HL-60 (cell line): ENCODE measurements at regions not wholly inside any gene's neighbourhood (a gene's known extent, or its start where the extent isn't known, plus 50 kb on each side); places are given as distances from the start of the nearest gene placed in this dataset.

ENCODE experiments used
- DNase-seq, 2 experiments: peaks; one replicate each; pipeline ENCODE4 v3.0.0-alpha.2; 2010 to 2020; ENCODE audit warnings: low read depth in 1 of 2, low spot score in 1 of 2
- H3K27ac ChIP-seq: fragments of 250-450 bp; sonication (Bioruptor Pico); replicated peaks from 2 replicates; pipeline ENCODE4 v1.5.1; 2020; ENCODE audit warnings: mild to moderate bottlenecking, moderate library complexity
- H3K27me3 ChIP-seq: fragments of 250-450 bp; sonication (Bioruptor Pico); 2 replicates; pipeline ENCODE4 v1.5.1; 2021; ENCODE audit warnings: mild to moderate bottlenecking, moderate library complexity; ENCODE audit not compliant: insufficient read depth, poor library complexity, severe bottlenecking
- H3K4me3 ChIP-seq: replicated peaks from 2 replicates; pipeline ENCODE4 v1.5.1; 2011; ENCODE audit warnings: mild to moderate bottlenecking, control low read depth, low read length; ENCODE audit not compliant: insufficient read depth
- GABPA ChIP-seq: IDR thresholded peaks from 2 replicates; pipeline ENCODE4 v1.6.1; 2012; ENCODE audit warnings: low read depth
- POLR2AphosphoS5 ChIP-seq: IDR thresholded peaks from 2 replicates; pipeline ENCODE4 v1.6.1; 2012; ENCODE audit warnings: low read depth
- SPI1 ChIP-seq: IDR thresholded peaks from 2 replicates; pipeline ENCODE4 v1.6.1; 2012; ENCODE audit warnings: low read depth, mild to moderate bottlenecking, borderline replicate concordance
- TF ChIP-seq, protein P1 (sequence below): IDR thresholded peaks from 2 replicates; pipeline ENCODE4 v1.6.1; 2012; ENCODE audit warnings: low read depth; ENCODE audit not compliant: insufficient replicate concordance
- TF ChIP-seq, protein P2 (sequence below): IDR thresholded peaks from one replicate; pipeline ENCODE4 v1.5.1; 2011; ENCODE audit warnings: low read length, control low read depth, inconsistent platforms; ENCODE audit not compliant: insufficient read depth

DNA sequence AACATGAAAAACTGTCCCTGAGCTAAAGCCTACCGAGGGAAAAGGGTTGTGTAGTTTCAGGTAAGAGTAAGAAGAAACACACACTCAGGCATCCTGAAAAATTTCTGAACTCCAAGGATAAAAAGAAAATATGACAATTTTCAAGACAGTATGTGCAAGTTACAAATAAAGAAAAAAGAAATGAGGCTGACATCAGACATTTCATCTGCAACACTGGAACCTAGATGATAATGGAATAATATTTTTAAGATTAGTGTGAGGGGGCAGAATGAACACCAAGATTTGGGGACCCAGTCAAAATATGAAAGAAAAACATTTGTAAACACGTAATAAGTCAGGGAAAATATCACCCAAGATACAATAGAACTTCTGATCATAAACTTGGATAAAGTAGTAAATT, 135.9 kb upstream of the PSMD7 start:
- DNase-seq: no peak
- no peak overlapping the region for H3K4me3 ChIP-seq
- no peak for TF ChIP-seq GABPA
- no peak for TF ChIP-seq SPI1
- TF ChIP-seq, protein P1, sequence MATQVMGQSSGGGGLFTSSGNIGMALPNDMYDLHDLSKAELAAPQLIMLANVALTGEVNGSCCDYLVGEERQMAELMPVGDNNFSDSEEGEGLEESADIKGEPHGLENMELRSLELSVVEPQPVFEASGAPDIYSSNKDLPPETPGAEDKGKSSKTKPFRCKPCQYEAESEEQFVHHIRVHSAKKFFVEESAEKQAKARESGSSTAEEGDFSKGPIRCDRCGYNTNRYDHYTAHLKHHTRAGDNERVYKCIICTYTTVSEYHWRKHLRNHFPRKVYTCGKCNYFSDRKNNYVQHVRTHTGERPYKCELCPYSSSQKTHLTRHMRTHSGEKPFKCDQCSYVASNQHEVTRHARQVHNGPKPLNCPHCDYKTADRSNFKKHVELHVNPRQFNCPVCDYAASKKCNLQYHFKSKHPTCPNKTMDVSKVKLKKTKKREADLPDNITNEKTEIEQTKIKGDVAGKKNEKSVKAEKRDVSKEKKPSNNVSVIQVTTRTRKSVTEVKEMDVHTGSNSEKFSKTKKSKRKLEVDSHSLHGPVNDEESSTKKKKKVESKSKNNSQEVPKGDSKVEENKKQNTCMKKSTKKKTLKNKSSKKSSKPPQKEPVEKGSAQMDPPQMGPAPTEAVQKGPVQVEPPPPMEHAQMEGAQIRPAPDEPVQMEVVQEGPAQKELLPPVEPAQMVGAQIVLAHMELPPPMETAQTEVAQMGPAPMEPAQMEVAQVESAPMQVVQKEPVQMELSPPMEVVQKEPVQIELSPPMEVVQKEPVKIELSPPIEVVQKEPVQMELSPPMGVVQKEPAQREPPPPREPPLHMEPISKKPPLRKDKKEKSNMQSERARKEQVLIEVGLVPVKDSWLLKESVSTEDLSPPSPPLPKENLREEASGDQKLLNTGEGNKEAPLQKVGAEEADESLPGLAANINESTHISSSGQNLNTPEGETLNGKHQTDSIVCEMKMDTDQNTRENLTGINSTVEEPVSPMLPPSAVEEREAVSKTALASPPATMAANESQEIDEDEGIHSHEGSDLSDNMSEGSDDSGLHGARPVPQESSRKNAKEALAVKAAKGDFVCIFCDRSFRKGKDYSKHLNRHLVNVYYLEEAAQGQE: no peak
- H3K27me3 ChIP-seq: no peaks in the 10 kb centered on the region
- no peak overlapping the region for H3K27ac ChIP-seq

DNA sequence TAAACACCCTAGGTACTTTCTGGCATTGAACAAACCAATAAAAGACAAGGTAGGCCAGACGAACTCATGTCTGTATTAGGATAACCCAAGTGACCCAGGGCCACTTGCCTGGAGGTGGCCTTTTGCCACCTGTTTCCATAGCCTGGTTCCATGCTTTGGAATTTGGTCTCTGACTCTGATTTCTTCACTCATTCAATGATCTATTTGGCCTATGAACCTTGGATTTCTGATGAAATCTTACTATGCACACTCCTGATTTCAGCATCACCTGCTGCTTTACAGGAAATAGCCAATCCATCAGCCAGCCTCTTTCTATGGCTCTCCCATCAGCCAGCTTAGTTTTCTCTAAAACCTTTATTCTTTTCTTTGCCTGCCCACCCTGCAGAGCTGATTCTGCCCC, 142.8 kb upstream of the PSMD7 start:
- no peak overlapping the region for H3K4me3 ChIP-seq
- peaks cover 4% of the 10 kb centered on the region for H3K27me3 ChIP-seq
- TF ChIP-seq, protein P2, sequence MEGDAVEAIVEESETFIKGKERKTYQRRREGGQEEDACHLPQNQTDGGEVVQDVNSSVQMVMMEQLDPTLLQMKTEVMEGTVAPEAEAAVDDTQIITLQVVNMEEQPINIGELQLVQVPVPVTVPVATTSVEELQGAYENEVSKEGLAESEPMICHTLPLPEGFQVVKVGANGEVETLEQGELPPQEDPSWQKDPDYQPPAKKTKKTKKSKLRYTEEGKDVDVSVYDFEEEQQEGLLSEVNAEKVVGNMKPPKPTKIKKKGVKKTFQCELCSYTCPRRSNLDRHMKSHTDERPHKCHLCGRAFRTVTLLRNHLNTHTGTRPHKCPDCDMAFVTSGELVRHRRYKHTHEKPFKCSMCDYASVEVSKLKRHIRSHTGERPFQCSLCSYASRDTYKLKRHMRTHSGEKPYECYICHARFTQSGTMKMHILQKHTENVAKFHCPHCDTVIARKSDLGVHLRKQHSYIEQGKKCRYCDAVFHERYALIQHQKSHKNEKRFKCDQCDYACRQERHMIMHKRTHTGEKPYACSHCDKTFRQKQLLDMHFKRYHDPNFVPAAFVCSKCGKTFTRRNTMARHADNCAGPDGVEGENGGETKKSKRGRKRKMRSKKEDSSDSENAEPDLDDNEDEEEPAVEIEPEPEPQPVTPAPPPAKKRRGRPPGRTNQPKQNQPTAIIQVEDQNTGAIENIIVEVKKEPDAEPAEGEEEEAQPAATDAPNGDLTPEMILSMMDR: no peak
- no peak for TF ChIP-seq POLR2AphosphoS5
- DNase-seq: no peak
- no peak overlapping the region for H3K27ac ChIP-seq

DNA sequence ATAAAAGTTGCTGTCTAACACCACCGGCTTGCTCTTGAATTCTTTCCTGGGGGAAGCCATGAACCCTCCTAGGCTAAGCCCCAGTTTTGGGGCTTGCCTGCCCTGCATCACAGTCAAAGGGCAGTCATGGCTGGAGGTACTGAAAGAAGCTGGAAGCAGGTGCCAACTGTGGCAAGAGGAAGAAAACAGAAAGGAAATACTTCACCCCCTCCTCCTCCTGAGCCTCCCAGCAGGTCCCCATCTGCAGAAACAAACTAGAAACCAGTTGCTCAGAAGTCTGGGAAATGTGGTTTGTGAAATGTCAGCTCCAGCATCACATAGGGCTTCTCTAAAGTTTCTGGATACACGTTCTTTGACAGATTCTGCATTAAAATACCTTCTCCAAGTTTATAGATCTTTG, 150.0 kb upstream of the PSMD7 start:
- Histone ChIP-seq H3K4me3 (no peak overlapping the region), H3K27ac (no peak overlapping the region), H3K27me3 (peaks cover 2% of the 10 kb centered on the region)
- DNase-seq: no peak
- TF ChIP-seq, protein P2: no peak
- TF ChIP-seq SPI1: no peak
- no peak for TF ChIP-seq POLR2AphosphoS5

DNA sequence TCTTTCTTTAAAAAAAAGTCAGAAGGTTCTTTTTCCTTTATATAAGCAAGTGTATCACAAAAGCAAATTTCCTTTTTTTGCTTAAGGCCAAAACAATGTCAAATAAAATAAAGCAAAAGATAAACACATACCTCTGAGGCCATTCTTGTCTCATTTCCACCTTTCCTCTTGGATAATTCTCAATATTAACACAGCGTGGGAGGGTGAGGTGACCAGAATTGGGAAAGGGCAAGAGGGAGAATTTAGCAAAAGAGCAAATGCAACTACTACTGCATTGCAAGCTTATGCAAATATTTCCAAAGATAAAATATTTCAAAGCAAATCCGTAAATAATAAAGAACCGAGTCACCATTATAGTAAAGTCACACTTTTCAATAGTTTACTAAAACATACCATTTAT, 153.4 kb upstream of the PSMD7 start:
- no peak for DNase-seq

More for the DNA sequence above, 153.4 kb upstream of the PSMD7 start:
- peaks cover 2% of the 10 kb centered on the region for H3K27me3 ChIP-seq
- TF ChIP-seq, protein P2: no peak
- TF ChIP-seq, protein P1: no peak
- TF ChIP-seq POLR2AphosphoS5 (no peak), SPI1 (no peak), GABPA (no peak)
- no peak overlapping the region for H3K27ac ChIP-seq
- H3K4me3 ChIP-seq: no peak overlapping the region
